Stimulated activated CD4-positive, alpha-beta T cell treated with anti-CD3 and anti-CD28 coated beads, Interleukin-1b, Interleukin-23, amount 100 ng/mL, for 4 hours (primary cell): ENCODE measurements at regions not wholly inside any gene's neighbourhood (a gene's known extent, or its start where the extent isn't known, plus 50 kb on each side); places are given as distances from the start of the nearest gene placed in this dataset.
"Not testable (repeated sequence)": the region's sequence is repeated elsewhere in the genome, so short reads cannot be mapped to it uniquely, and the experiment has no call there.

ENCODE experiments used
- DNase-seq, 2 donors: peaks; one replicate each; pipeline ENCODE4 v3.0.0-alpha.2; 2020; ENCODE audit warnings: low read depth in 2 of 2

- DNase-seq: no peak
Observed at GRCh38 chr6:97677626-97678025, 394.6 kb upstream of the MMS22L start.

- DNase-seq: no peak
Observed at GRCh38 chr6:97687916-97688315, 404.9 kb upstream of the MMS22L start.

GRCh38 chr6:97689078-97689754, 406.2 kb upstream of the MMS22L start:
- DNase-seq: no peak

GRCh38 chr6:97697456-97697855, 414.4 kb upstream of the MMS22L start:
- no peak for DNase-seq

- DNase-seq: no peak
Observed at GRCh38 chr6:97701801-97702200, 418.8 kb upstream of the MMS22L start.

GRCh38 chr6:97702248-97702647, 419.2 kb upstream of the MMS22L start:
- no peak for DNase-seq

- DNase-seq: no peak
Observed at GRCh38 chr6:97703661-97704060, 420.6 kb upstream of the MMS22L start.

GRCh38 chr6:97705568-97705967, 422.6 kb upstream of the MMS22L start:
- DNase-seq: no peak

- no peak for DNase-seq
Observed at GRCh38 chr6:97712751-97713150, 429.7 kb upstream of the MMS22L start.

- DNase-seq: no peak
Observed at GRCh38 chr6:97714772-97715171, 431.8 kb upstream of the MMS22L start.

GRCh38 chr6:97717086-97717485, 434.1 kb upstream of the MMS22L start:
- DNase-seq: no peak

- DNase-seq: no peak
Observed at GRCh38 chr6:97726378-97726777, 443.4 kb upstream of the MMS22L start.

GRCh38 chr6:97732045-97732444, 449.0 kb upstream of the MMS22L start:
- no peak for DNase-seq

- DNase-seq: no peak
Observed at GRCh38 chr6:97757575-97757974, 474.6 kb upstream of the MMS22L start.

GRCh38 chr6:97765461-97765860, 482.4 kb upstream of the MMS22L start:
- DNase-seq: no peak

- DNase-seq: no peak
Observed at GRCh38 chr6:97771372-97771771, 488.4 kb upstream of the MMS22L start.

- no peak for DNase-seq
Observed at GRCh38 chr6:97775012-97775411, 492.0 kb upstream of the MMS22L start.

GRCh38 chr6:97778290-97779038, 495.4 kb upstream of the MMS22L start:
- DNase-seq: no peak

GRCh38 chr6:97779039-97779766, 496.2 kb upstream of the MMS22L start:
- DNase-seq: not testable (repeated sequence)

GRCh38 chr6:97790926-97791590, 508.0 kb upstream of the MMS22L start:
- no peak for DNase-seq

GRCh38 chr6:97805596-97805995, 522.6 kb upstream of the MMS22L start:
- no peak for DNase-seq

- DNase-seq: no peak
Observed at GRCh38 chr6:97812940-97813339, 529.9 kb upstream of the MMS22L start.
